ENCODE measurements at regions not wholly inside any gene's neighbourhood (a gene's known extent, or its start where the extent isn't known, plus 50 kb on each side); places are given as distances from the start of the nearest gene placed in this dataset.

DNA sequence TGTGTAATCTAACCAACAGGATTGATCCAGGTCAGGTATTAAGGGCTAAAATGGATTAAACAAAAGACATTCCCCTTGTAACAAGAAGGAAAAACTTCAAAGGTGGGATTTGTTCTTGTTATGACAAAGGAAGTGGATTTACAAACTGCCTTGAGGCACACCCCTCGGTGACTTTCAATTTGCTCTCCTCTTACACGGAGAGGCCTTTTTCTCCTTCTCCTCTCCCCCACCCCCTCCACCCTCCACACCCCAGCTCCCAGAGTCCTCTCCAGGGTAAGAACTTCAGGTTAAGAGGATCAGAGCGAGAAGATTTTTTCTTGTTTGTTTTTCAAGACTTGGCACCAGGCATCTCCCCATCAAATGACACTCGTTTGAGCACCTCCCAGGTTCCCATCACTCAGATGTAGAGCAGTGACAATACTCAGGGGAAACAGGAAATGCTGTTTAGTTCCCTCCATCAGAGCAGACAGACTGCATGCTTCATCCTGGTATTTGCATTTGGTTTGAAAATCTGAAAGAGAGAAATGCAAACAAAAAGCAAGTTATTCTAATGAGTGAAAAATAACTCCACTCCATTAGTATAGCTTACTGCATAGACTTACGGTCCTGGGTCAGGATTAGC lies 77.6 kb upstream of the TMEM260 start:
- no peak for DNase-seq (ENCODE audit: low read depth)

DNA sequence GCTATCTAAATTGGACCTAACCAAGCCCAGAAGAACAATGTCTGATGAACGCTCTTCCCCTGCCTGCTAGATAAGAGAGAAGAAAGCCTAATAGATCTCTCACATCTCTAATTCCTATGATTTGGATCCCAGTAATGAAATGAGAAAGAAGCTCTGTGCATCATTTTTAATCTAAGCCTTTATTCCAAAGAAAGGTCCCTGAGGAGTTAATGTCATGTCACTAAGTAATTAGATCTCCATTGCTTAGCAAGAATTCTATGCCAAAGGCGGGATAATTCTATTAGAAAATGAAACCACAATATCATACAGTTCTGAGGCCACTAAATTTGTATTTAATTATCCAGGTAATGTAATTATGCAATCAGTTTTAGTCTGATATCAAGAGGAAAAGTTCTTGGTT lies 74.2 kb upstream of the TMEM260 start:
- no peak for DNase-seq (ENCODE audit: low read depth)

DNA sequence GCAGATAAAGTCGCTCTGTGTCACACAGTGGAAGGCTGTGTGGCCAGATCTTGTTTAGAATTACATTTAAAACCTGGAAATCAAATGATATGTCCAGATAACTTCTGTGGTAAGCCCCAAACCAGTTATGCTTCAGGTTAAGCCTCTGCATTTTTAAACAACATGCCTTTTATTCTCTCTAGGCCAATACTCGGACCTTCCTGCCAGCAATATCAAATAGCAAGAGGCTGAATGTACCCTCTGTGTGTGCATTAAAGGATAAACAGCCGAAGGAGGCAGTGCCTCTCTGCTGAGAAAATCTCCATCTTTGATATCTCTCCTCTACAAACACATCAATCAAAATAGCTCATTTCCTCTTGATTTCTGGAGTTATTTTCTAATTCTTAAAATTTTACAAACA lies 67.1 kb upstream of the TMEM260 start:
- no peak for DNase-seq (ENCODE audit: low read depth)

DNA sequence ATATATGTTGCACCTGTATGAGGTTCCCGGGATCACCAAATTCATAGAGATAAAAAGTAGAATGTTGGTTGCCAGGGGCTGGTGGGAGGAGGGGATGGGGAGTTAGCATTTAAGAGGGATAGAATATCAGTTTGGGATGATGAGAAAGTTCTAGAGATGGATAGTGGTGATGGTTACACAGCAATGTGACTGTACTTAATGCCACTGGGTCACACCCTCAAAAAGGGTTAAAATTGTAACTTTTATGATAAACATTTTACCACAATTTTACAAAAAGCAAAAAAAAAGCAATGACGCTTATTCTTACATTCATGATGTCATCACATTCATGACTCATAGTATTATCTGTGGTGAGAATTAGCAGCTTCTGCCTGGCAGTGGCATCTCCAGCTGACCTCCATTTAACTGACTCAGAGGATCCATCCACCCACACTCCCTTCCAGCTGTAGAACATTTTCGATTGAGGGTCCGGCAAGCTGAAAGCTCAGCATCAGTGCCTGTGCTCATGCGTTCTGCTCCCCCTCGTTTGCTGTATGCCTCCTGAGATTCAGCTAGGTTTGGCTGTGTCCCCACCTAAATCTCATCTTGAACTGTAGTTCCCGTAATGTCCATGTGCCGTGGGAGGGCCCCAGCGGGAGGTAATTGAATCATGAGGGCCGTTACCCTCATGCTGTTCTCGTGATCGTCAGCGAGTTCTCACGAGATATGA lies 64.8 kb upstream of the TMEM260 start:
- no peak for DNase-seq (ENCODE audit: low read depth)

DNA sequence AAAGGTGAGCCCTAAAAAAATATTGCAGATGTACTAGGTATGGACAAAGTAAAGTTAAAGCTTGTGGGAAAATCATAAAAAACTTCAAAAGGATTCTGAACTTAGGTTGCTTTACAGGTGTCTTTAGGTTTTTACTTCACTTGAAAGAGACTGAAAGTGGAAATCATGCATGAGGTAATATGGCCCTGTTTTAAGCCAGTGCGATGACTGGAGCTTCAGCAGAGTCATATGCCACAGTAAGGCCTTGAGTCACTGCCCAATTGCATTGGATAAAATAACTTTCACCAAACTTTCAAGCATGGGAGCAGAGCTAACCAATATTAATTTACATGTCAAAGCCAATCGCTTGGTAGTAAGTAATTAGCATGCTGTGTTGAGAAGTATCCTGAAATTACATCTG lies 63.9 kb upstream of the TMEM260 start:
- DNase-seq (ENCODE audit: low read depth), result no peak

DNA sequence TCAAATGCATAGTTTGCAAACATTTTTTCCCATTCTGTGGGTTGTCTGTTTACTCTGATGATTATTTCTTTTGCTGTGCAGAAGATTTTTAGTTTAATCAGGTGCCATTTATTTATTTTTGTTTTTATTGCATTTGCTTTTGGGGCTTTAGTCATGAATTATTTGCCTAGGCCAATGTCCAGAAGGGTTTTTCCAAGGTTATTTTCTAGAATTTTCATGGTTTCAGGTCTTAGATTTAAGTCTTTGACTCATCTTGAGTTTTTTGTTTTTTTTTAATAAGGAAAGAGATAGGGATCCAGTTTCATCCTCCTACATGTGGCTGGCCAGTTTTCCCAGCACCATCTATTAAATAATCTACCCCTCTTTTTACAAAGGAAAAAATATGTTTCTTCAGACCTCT lies 57.2 kb upstream of the TMEM260 start:
- no peak for DNase-seq (ENCODE audit: low read depth)

DNA sequence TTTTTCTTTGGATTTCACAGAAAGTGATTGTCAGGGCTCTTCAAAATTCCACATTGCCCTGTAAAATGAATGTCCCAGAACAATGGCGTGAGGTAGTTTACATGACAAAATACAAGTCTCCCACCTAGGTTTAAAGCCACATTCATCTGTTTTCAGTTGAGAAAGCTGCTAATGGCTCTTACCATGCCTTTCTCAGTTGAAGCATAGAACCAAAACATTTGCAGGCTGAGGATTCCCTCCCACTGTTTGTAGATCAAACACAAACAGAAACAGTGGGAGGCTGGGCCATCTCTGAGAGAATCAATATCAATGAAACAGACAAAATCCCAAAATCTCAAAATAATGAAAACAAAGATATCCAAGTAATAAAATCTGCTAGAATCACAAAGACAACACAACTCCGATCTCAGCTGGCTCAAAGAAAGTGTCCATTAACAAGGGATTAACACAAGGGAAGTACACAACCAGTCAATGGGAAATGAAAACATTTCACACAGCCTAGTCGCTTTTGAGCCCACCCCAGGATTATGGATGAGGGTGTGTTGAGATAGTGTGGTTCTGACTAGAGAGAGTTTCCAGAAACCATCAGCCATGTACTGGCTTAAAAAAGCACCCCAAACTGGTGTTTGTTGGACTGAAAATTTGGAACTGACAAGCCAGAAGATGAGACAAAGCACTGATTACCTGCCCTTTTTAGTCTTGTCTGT lies 54.5 kb upstream of the TMEM260 start:
- no peak for DNase-seq (ENCODE audit: low read depth)

DNA sequence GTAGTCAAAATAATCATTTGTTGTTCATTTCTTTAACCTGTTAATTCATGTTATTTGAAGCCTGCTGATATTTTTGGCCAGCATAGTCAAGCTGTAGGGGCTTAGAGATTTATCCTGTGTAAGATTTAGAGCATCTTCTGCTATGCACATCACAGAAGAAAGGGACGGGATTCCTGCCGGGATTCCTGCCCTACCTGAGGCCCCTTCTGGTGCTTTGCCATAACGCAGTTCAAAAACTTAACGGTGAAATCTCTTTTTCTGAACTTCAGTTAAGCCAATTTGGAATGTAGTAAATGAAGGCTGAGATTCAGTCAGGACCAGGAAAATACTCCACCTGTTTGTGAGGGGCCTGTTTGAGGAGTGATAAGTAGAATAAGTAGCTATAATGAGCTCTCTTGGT lies 50.7 kb upstream of the TMEM260 start:
- DNase-seq (ENCODE audit: low read depth), result no peak

All from CMK (cell line).